Adrenal gland (tissue), 5 donors: ENCODE measurements at regions not wholly inside any gene's neighbourhood (a gene's known extent, or its start where the extent isn't known, plus 50 kb on each side); places are given as distances from the start of the nearest gene placed in this dataset.

Source experiments
- POLR2A ChIP-seq, 2 donors: fragments of 450-650 bp; IDR thresholded peaks; one replicate each; pipeline ENCODE4 v1.6.1; 2017; ENCODE audit warnings: antibody characterized with exemption in 2 of 2, mild to moderate bottlenecking in 2 of 2, moderate library complexity in 1 of 2
- TF ChIP-seq, protein P1 (sequence below), 6 experiments: fragments of 450-650 bp in 4 of 6; fragments of 200-600 bp in 2 of 6; sonication (generic) in 1 of 6; IDR thresholded peaks; 1 replicate in 5 of 6; 2 replicates in 1 of 6; pipeline versions ENCODE4 v1.5.1 to v1.8.0; 2016 to 2021; ENCODE audit warnings: antibody characterized with exemption in 6 of 6, mild to moderate bottlenecking in 2 of 6, moderate library complexity in 1 of 6
- donor health status: DM: no; HTN: no; CAD: no.

DNA sequence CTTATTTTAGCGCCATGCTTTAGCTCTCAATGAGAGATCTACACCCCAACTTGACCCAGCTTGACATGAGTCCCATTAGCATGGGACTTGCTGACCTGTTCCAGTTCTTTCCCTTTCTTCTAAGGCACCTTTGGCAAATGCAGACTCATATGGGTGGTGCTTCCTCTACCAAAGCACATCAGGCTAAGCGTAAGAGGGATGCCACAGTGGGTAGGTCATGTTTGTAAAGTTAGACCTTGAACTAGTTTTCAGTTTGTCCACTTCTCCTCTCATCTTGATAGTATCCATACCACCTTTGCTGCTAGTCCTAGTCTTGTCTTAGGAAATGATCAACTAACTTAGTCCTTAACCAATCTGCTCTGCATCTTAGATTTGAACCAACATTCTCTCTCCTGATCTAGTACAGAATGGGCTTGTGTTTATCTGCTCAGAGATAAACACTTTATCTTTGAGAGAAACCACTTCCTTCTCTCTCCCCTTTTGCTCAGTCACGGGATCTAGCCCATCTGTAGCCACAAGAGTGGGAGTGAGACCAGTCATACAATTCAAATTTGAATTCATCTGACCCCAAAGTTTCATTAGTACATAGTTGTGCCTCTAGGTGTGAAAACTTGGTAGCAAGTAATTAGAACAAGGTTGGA, 72.1 kb upstream of the CD44 start:
- TF ChIP-seq, protein P1, sequence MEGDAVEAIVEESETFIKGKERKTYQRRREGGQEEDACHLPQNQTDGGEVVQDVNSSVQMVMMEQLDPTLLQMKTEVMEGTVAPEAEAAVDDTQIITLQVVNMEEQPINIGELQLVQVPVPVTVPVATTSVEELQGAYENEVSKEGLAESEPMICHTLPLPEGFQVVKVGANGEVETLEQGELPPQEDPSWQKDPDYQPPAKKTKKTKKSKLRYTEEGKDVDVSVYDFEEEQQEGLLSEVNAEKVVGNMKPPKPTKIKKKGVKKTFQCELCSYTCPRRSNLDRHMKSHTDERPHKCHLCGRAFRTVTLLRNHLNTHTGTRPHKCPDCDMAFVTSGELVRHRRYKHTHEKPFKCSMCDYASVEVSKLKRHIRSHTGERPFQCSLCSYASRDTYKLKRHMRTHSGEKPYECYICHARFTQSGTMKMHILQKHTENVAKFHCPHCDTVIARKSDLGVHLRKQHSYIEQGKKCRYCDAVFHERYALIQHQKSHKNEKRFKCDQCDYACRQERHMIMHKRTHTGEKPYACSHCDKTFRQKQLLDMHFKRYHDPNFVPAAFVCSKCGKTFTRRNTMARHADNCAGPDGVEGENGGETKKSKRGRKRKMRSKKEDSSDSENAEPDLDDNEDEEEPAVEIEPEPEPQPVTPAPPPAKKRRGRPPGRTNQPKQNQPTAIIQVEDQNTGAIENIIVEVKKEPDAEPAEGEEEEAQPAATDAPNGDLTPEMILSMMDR (IDR thresholded peaks at IDR 0.05): no peak
- no peak for TF ChIP-seq POLR2A (IDR thresholded peaks at IDR 0.05)
